ENCODE measurements at regions not wholly inside any gene's neighbourhood (a gene's known extent, or its start where the extent isn't known, plus 50 kb on each side); places are given as distances from the start of the nearest gene placed in this dataset.

GRCh38 chrX:55874807-55875206, 157.3 kb downstream of the RRAGB start:
- TF ChIP-seq CTCF (conservative IDR thresholded peaks at IDR 0.05; ENCODE audit: low read length), result no peak
- no peak for TF ChIP-seq EZH2phosphoT487 (IDR thresholded peaks at IDR 0.05; ENCODE audit: borderline replicate concordance)

Data from Loucy (cell line).